ENCODE measurements at regions not wholly inside any gene's neighbourhood (a gene's known extent, or its start where the extent isn't known, plus 50 kb on each side); places are given as distances from the start of the nearest gene placed in this dataset.

DNA sequence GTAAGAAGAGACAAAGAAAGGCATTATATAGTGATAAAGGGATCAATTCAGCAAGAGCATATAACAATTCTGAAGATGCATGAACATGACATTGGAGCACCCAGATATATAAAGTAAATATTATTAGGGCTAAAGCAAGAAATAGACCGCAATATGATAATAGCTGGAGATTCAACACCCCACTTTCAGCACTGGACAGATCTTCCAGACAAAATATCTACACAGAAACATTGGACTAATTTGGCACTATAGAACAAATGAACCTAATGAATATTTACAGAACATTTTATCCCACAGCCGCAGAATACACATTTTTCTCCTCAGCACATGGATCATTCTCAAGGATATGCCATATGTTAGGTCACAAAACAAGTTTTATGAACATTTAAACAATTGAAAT is 633.1 kb downstream of the JRKL start:
- TF ChIP-seq, protein P1, sequence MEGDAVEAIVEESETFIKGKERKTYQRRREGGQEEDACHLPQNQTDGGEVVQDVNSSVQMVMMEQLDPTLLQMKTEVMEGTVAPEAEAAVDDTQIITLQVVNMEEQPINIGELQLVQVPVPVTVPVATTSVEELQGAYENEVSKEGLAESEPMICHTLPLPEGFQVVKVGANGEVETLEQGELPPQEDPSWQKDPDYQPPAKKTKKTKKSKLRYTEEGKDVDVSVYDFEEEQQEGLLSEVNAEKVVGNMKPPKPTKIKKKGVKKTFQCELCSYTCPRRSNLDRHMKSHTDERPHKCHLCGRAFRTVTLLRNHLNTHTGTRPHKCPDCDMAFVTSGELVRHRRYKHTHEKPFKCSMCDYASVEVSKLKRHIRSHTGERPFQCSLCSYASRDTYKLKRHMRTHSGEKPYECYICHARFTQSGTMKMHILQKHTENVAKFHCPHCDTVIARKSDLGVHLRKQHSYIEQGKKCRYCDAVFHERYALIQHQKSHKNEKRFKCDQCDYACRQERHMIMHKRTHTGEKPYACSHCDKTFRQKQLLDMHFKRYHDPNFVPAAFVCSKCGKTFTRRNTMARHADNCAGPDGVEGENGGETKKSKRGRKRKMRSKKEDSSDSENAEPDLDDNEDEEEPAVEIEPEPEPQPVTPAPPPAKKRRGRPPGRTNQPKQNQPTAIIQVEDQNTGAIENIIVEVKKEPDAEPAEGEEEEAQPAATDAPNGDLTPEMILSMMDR (conservative IDR thresholded peaks at IDR 0.05; ENCODE audit: low read depth, low read length), result no peak
- TF ChIP-seq EZH2 (IDR thresholded peaks at IDR 0.05; ENCODE audit: low read length, unreplicated experiment), result no peak
